ENCODE measurements at regions not wholly inside any gene's neighbourhood (a gene's known extent, or its start where the extent isn't known, plus 50 kb on each side); places are given as distances from the start of the nearest gene placed in this dataset.

GRCh38 chr16:48054881-48055601 is 100.8 kb downstream of the ABCC12 start:
- TF ChIP-seq CTCF (conservative IDR thresholded peaks at IDR 0.05; ENCODE audit: low read depth in 2 of 2) (peak; percentile 86), EZH2 (IDR thresholded peaks at IDR 0.05; ENCODE audit: low read depth, unreplicated experiment) (no peak), EZH2phosphoT487 (IDR thresholded peaks at IDR 0.05; ENCODE audit: unreplicated experiment) (no peak), POLR2AphosphoS5 (IDR thresholded peaks at IDR 0.05; ENCODE audit: low read depth) (no peak), JUNB (IDR thresholded peaks at IDR 0.05; ENCODE audit: unreplicated experiment) (no peak), STAT1 (IDR thresholded peaks at IDR 0.05; ENCODE audit: unreplicated experiment) (no peak), REST (IDR thresholded peaks at IDR 0.05; ENCODE audit: unreplicated experiment) (no peak), CREB1 (CRISPR knock-in tag; IDR thresholded peaks at IDR 0.05; ENCODE audit: low read depth) (no peak)
